ENCODE measurements at regions not wholly inside any gene's neighbourhood (a gene's known extent, or its start where the extent isn't known, plus 50 kb on each side); places are given as distances from the start of the nearest gene placed in this dataset.
A peak's percentile ranks its signal among the peaks of the same experiment; 100 is the strongest.

DNA sequence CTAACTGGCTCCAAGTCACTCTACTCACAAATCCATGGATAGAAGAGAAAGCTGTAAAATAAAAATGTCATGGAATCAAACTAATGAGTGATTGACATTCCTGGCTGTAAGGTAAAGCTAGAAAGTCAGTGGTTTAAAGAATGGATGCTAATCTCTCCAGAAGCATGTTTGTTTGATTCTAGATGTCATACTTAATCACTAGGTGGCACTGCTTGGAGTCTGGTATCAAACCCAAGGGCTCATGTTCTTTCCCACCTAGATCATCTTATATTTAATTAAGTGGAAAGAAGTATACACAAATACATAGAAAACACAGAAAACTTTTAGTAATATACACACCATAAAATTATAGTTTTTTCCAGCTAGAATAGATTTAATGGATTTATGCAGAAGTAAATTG is 2666.6 kb downstream of the PCDH7 start:
- ChIA-PET POLR2A (ENCODE audit: partially characterized antibody) (no interaction called here), CTCF (ENCODE audit: partially characterized antibody) (interaction anchor here (1.2 to 1.7 kb wide), 3 partner anchors 10 to 220 kb away, joined by 3 to 8 read pairs (median 3); no protein-coding TSS in a partner anchor)
- Histone ChIP-seq H2BK20ac (ENCODE audit: low read length) (no peak overlapping the region), H4K91ac (replicated peaks; ENCODE audit: insufficient read length, low read length) (no peak overlapping the region), H3K27ac (ENCODE audit: low read depth, low read length) (no peak overlapping the region), H2AK5ac (ENCODE audit: low read depth, low read length) (no peak overlapping the region), H3K23ac (ENCODE audit: insufficient read length) (no peak overlapping the region), H3K36me3 (ENCODE audit: control insufficient read depth in 2 of 4, insufficient read depth in 4 of 4, low read length in 3 of 4) (no peaks in the 10 kb centered on the region), H3K79me2 (ENCODE audit: control insufficient read depth in 1 of 2, insufficient read depth in 2 of 2, low read length in 2 of 2) (no peaks in the 10 kb centered on the region), H4K5ac (ENCODE audit: insufficient read length, low read depth, low read length) (no peak overlapping the region), H3K18ac (ENCODE audit: extremely low read depth, low read length) (no peak overlapping the region), H2BK120ac (replicated peaks; ENCODE audit: low read depth, low read length) (no peak overlapping the region), H3K14ac (ENCODE audit: insufficient read length) (no peak overlapping the region), H3K4me2 (ENCODE audit: insufficient read depth in 1 of 2, low read depth in 2 of 2, low read length in 2 of 2) (no peak overlapping the region), H2BK12ac (ENCODE audit: low read depth, low read length) (no peak overlapping the region), H3K4ac (replicated peaks; ENCODE audit: insufficient read length, low read depth, low read length) (no peak overlapping the region), H3K56ac (replicated peaks; ENCODE audit: insufficient read length, low read depth, low read length) (no peak overlapping the region), H3K79me1 (ENCODE audit: low read depth, low read length) (no peaks in the 10 kb centered on the region), H3K23me2 (ENCODE audit: low read depth, low read length) (no peaks in the 10 kb centered on the region), H3K4me1 (replicated peaks in 1 of 4; ENCODE audit: control insufficient read depth in 3 of 4, insufficient read depth in 4 of 4, low read length in 3 of 4) (no peaks in the 10 kb centered on the region), H2BK15ac (ENCODE audit: low read length) (no peak overlapping the region), H3K9ac (replicated peaks in 1 of 4; ENCODE audit: extremely low read depth in 1 of 4, low read depth in 3 of 4, low read length in 3 of 4) (no peak overlapping the region), H4K20me1 (replicated peaks in 1 of 2; ENCODE audit: control insufficient read depth in 1 of 2, insufficient read depth in 2 of 2, low read length in 2 of 2) (no peaks in the 10 kb centered on the region), H2AFZ (ENCODE audit: low read length) (no peak overlapping the region), H3K27me3 (replicated peaks in 1 of 4; ENCODE audit: control insufficient read depth in 3 of 4, extremely low read depth in 1 of 4, insufficient read depth in 3 of 4, low read length in 3 of 4) (no peaks in the 10 kb centered on the region), H3K4me3 (ENCODE audit: extremely low read depth in 1 of 4, insufficient read depth in 2 of 4, low read depth in 3 of 4, low read length in 4 of 4) (no peak overlapping the region), H4K8ac (ENCODE audit: extremely low read depth, insufficient read depth, low read length) (no peak overlapping the region), H2BK5ac (ENCODE audit: low read depth, low read length) (no peak overlapping the region), H3K9me3 (ENCODE audit: insufficient read depth in 2 of 2, low read depth in 1 of 2, low read length in 1 of 2) (no peaks in the 10 kb centered on the region)
- DNase-seq (ENCODE audit: low read depth in 1 of 2, low spot score in 2 of 2): no peak
- no peak for FAIRE-seq
- TF ChIP-seq NANOG (IDR thresholded peaks at IDR 0.05; ENCODE audit: insufficient read depth, low read depth, low read length, poor library complexity, severe bottlenecking) (no peak), RNF2 (IDR thresholded peaks at IDR 0.05; ENCODE audit: borderline replicate concordance, low read depth, low read length, missing control alignments, poor library complexity, severe bottlenecking) (no peak), SIN3A (conservative IDR thresholded peaks at IDR 0.05 in 1 of 2, IDR thresholded peaks at IDR 0.05 in 1 of 2; ENCODE audit: low read depth in 1 of 2, low read length in 2 of 2) (no peak), PHF8 (conservative IDR thresholded peaks at IDR 0.05; ENCODE audit: low read depth, low read length) (no peak), HDAC6 (IDR thresholded peaks at IDR 0.05; ENCODE audit: low read depth, low read length) (no peak), BACH1 (IDR thresholded peaks at IDR 0.05; ENCODE audit: low read length) (no peak), YY1 (IDR thresholded peaks at IDR 0.05; ENCODE audit: low read depth, low read length) (no peak), NRF1 (IDR thresholded peaks at IDR 0.05; ENCODE audit: low read depth, low read length) (no peak)
- TF ChIP-seq, protein P1, sequence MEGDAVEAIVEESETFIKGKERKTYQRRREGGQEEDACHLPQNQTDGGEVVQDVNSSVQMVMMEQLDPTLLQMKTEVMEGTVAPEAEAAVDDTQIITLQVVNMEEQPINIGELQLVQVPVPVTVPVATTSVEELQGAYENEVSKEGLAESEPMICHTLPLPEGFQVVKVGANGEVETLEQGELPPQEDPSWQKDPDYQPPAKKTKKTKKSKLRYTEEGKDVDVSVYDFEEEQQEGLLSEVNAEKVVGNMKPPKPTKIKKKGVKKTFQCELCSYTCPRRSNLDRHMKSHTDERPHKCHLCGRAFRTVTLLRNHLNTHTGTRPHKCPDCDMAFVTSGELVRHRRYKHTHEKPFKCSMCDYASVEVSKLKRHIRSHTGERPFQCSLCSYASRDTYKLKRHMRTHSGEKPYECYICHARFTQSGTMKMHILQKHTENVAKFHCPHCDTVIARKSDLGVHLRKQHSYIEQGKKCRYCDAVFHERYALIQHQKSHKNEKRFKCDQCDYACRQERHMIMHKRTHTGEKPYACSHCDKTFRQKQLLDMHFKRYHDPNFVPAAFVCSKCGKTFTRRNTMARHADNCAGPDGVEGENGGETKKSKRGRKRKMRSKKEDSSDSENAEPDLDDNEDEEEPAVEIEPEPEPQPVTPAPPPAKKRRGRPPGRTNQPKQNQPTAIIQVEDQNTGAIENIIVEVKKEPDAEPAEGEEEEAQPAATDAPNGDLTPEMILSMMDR (IDR thresholded peaks at IDR 0.05; ENCODE audit: control extremely low read depth in 1 of 3, insufficient read depth in 1 of 3, low read depth in 1 of 3, low read length in 3 of 3): peak in 2 of 3 experiments; percentile 17 to 26; a peak in 2 of 4 replicates
- TF ChIP-seq, protein P2, sequence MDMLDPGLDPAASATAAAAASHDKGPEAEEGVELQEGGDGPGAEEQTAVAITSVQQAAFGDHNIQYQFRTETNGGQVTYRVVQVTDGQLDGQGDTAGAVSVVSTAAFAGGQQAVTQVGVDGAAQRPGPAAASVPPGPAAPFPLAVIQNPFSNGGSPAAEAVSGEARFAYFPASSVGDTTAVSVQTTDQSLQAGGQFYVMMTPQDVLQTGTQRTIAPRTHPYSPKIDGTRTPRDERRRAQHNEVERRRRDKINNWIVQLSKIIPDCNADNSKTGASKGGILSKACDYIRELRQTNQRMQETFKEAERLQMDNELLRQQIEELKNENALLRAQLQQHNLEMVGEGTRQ (IDR thresholded peaks at IDR 0.05; ENCODE audit: low read length): no peak
